NCI-H2107 treated with DMSO at 0.1 percent for 48 hours (cell line): ENCODE measurements at regions not wholly inside any gene's neighbourhood (a gene's known extent, or its start where the extent isn't known, plus 50 kb on each side); places are given as distances from the start of the nearest gene placed in this dataset.

Source experiments
- DNase-seq: peaks from one replicate; lab custom pipeline; 2025; ENCODE audit not compliant: unreplicated experiment; lab: John Stamatoyannopoulos, UW

DNA sequence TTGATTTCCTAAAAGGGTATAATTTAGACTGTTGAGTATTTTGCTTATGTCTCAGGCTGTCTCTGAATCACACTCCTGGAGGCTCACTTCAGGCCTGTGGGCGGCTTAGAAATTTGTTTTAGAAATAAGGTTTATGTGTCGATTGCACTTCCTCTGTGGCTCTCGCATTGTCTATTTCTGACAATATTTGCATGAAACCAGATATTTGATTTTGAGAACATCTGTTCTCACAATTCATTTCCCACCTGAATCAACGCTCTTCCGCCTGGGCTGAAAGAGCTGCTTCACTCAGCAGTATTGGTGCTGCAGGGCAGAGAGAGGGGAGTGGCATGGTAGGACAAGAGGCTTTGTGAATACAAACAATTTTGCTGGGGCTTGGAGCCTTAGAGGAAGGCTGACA is 262.0 kb downstream of the ADRA2A start:
- peak; percentile 51 for DNase-seq

DNA sequence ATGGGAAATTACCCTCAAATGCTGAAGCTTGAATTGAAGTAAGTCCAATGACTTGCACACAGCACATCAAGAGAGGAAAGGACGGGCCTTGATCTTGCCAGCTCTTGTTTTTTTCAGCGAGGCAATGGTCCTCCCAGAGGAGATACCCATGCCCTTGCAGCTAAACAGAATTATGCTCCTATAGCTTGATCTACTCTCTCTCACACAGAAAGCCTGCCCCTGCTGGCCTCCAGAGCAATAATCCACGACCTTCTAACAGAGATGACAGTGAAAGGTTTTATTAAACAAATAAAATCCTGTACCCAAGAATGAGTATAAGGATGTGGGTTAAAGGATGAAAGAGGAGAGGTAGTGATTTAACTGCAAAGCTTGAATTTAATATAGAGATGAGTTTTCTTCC is 268.0 kb downstream of the ADRA2A start:
- no peak for DNase-seq

DNA sequence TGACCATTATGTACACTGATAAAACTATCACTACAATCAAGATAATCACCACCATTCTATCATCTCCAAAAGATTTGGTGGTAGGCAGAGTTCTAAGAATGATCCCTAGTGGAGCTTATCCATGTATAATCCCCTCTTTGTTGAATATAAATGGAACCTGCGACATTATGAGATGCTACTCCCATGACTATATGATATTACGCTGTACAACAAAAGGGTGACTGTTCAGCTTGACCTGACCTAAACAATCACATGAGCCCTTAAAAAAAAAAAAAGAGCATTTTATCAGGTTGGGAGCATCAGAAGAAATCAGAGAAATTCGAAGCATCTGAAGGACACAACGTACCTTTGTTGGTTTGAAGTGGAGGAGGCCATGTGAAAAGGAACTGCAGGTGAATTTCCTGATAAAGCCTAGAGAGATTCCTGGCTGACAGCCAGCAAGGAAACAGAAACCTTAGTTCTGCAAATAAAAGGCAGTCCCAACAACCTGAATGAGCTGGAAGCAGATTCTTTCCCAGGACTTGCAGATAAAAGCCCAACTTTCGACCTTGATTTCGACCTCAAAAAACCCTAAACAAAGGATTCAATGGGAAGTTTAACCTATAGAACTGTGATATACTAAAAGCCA is 270.7 kb downstream of the ADRA2A start:
- DNase-seq, result peak; percentile 1

DNA sequence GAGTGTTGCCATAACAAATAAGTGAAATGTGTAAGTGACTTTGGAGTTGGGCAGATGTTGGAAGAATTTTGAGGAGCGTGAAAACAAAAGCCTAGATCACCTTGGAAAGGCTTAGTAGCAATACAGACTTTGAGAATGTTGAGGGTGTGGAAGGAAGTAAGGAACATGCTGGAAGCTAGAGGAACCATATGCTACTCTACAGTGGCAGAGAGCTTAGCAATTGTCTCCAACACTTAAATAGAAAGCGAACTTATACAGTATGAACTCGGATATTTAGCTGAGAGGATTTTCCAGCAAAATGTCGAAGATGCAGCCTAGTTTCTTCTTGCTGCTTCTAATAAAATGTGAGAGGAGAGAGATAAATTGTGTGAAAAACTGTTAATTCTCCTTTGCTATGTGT is 271.2 kb downstream of the ADRA2A start:
- DNase-seq, result no peak

DNA sequence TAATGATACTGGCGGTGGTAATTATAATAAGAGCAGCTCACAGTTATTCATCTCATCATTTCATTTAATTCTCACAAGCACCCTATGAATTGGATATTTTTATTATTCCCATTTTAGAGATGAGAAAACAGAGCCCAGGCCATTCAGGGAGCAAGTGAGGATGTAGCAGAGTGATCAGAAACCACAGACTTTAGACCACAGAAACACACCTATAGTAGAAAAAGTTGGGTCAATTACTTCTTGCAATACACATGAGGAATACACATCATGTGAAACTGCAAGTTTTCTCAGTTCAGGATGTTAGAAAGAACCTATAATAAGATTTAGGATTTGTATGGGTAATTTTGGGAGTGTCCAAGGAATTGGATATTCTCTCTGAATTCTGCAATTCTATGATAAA is 278.0 kb downstream of the ADRA2A start:
- no peak for DNase-seq

DNA sequence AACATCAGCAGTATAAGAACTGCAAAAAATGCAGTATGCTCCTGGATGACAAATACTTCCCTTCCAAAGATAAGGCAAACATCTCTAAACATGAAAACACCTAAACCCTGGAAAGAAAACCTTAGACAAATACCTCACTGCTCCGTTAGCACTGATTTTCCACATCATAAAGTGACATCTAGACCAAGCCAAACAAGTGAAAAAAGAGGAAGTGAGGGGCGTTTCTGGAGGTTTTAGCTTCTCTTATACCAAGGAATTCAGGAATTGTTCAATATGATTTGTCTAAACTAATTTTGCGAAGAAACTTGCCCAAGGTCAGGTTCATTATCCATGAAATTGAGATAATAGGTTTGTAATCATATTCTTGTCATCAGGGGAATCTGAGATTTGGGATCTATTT is 279.7 kb downstream of the ADRA2A start:
- no peak for DNase-seq

DNA sequence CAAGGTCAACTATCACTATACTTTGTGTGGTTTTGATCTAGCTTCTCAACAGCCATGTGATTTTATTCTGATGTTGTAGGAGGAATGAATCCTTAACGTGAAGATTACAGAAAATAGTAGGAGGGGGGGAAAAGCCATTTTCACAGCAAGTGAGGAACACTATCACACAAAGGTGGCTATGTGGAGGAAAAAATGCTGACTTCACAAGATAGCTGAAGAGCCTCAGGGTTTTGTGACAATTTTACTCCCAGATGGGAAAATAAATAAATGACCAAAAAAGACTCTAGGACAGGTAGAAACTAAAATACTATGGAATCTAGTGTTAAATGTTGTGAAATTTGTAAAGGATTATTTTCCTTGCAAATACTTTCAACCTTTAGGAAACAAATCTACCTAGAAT is 281.0 kb downstream of the ADRA2A start:
- no peak for DNase-seq

DNA sequence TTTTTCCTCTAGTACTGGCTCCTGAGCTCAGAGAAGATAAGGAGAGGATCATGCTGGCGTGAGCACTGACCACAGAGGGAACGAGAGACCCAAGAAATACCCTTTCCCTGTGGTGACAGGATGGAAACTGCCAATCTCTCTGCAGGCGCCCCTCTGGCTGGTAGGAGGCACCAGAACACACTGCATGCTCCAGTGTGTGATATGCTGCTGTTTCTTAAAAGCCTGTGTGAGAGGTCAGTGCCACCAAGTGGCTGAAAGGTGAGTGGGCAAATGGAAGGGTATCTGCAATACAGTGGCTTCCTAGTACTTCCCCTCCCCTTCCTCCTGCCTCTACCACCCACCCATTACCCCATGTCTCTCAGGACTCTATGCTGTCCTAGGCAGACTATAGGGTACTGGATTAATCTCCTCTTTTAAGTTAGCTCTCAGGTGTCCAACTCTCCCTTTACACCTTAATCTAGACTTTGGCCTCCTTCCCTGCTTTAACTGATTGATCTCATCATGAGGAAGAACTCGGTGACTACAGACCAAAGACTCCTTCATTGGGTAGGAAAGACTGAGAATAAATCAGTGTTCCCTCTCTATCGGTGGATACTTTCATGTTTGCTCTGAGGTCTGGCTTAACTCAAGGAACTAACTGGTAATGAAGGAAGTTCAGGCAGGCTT is 283.6 kb downstream of the ADRA2A start:
- peak; percentile 46 for DNase-seq

DNA sequence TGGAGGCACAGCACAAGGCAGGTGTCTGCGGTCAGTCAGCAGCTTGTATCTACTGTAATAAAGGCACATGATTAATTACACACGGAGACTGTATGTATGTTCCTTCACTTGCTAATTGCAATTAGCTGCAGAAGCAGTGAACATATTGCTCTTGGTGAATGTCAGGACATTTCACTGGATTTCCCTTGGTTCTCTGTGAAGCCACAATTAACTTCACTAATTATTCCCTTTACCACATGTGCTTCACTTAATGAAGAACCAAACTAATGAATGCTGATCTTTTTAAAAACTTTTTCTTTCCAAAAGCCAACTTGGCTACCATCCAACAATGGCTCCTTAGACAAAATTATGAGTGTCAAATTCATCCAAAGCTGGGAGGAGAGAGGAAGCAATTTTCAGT is 290.7 kb downstream of the ADRA2A start:
- DNase-seq, result no peak

DNA sequence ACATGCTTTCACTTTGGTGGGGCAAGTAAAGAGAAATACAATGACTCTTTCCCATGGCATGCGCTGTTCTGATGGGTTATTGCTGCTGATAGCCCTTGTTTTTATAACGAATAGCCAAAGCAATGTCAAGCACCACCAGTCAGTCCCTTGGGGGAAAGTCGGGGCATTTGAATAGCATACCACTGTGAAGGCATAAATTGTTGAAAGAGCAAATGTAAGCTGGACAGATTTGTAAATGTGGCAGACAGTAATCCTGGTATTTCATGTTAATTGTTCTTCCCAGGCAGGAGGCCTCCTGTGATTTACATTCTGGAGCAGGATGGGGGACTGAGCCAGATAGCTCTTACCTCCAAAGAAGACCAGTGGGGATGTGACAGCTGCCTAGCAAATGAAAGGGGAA is 293.3 kb downstream of the ADRA2A start:
- no peak for DNase-seq

DNA sequence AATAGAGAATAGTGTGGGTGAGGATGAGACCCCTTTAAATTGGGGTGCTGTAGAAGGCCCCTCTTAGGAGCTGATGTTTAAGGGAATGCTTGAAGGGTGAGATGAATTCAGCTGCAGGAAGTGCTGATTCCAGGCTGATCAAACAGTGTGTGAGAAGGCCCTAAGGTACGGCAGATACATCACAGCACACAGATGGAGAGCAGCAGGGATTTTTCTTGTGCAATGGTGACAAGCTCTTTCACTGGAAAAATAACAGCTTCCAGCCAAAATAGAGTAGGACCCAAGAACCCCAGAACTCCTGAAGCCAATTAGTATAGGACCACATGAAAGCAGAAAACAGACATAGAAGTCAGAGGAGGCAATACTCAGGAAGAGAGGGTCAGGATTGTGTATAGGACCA is 296.9 kb downstream of the ADRA2A start:
- DNase-seq, result no peak

DNA sequence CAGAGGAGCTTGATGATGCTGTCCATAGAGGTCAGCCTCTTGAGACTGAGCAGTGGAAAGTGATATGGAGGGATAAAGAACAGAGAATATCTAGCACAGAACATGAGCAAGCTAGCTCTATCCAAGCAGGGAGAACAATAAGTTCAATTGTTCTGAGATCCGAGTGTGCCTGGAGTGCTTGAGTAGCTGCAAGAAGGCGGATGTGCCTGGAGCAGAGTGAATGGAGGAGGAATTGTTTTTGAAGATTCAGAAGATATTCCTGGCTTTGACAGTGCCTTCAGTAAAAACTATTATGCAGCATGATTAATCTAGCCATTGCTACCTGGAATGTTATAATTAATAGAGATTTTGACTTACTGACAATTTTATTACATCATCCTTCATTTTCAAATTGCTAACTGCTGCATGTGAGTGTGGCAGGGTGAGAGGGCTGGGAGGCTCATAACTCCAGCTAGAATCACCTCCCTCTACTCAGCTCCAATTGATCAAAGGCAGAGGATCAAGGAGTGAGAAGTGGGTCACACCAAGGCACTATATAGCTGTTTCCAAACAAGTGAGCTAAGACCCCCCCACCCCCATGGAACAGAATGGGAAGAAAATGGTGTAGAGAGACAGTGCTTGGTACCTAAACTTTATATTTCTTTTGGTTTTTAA is 302.8 kb downstream of the ADRA2A start:
- no peak for DNase-seq

DNA sequence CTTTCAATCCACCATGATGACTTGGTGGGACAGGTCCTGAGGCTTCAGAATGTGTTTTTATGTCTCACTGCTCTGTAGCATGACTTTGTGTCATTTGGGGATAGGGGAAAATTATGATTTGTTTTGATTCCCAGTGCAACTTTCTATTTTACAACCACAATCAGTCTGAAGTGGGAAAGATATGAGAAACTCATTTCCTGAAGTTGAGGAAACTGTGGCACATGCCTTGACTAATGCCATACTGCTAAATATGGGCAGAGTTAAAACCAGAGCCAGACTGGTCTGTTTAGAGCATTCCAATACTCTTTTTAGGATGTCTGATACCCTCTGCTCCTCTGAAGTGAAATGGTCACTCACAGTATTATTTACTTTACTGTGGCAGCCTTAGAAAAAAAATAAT is 307.7 kb downstream of the ADRA2A start:
- no peak for DNase-seq

DNA sequence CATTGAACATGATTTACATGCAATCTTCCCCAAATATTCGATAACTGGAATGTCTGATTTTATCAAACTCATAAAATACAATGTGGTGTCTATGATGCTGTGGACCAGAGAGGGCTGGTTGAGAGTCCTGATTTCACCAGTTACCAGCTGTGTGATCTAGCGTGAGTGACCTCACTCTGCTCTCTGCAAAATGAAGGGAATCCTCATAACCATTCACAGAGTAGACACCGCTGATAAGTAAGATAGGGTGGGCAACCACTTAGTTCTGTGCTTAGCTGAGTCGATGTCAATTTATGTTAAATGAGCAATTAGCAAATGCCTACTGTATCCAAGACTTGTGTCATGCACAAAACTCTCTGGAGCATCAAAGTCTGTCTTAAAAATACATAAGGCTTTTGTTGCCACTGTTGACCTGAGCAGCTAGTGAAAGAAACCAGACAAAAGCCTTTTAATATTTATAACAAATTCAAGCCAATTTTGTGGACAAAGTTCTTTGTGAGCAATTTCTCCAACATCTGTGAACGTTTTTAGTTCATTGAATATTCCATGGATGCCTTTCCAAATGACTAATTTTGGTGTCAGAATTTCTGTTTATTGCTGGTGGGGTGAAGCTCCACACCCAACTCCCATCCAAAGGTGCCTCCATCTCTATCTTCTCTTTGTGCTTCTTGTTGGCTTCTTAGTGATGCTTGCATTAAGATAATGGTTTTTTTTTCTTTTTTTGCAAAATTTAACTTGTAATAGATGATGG is 314.2 kb downstream of the ADRA2A start:
- no peak for DNase-seq

DNA sequence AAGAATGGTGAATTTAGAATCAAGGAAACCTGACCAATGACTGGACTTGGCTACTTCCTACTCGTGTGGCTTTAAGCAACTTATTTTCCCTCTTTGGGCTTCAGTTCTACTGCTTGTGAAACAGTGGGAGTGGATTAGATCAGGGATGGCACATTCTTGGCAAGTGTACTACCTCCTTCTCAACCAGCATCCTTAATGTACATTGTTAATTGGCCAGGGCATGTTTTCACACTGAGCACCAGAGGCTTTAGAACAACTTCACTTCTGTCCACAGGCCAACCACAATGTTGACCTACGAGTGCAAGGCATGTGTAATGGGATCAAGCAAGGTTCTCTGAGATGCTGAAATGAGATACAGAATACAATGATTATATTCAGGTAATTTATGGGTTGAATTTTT is 315.3 kb downstream of the ADRA2A start:
- DNase-seq, result no peak

DNA sequence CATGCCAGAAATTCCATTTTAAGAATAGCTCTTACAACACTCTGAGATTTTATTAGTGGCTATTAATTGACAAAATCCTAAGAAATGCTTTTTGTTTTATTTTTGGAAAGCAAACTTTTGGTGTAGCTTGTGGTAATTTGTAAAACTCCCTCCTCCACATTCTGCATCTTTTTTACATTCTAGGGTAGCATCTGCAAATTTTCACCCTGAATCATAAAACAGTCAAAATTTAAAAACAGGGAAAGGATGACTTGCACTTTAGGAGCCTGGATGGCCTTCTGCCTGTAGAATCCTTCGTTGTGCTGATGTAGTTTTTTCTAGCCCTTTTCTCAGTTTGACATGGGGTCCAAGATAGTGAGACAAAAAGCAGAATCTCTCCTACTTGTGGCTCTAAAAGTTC is 316.1 kb downstream of the ADRA2A start:
- DNase-seq, result no peak

DNA sequence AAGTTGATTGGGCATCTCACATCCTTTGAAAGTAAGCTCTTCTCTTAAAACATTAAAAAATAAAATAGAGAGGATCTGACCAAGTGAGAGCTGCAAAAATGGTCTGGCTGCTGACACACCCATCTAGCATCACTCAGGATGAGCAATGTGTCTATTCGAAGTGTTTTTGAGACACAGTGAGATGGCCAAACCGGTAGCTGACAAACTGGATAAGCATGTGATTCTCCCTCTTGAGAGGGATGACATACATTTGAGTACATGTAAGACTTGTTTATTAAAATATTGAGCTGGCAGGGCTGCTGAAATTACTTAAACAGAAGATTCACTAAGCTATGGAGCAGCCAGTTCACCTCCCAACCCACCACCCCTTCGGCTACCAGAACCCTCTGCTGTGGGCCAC is 333.9 kb downstream of the ADRA2A start:
- DNase-seq, result no peak

DNA sequence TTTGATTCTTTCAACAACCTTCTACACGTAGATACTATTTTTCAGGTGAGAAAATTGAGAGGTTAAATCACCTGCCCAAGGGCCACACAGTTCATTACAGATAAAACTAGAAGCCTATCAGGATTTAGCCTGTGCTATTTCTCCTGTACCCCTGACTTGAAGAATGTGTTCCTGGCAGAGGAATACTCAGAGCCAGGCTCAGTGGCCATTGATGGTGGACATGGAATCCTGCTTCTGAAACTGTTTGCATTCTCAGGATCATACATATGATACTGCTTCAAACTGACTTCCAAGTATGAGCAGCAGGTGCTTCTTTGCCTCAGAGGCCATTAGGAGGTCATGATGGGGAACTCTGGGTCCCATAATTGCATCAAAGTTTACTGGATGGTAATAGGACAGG is 348.6 kb downstream of the ADRA2A start:
- no peak for DNase-seq

DNA sequence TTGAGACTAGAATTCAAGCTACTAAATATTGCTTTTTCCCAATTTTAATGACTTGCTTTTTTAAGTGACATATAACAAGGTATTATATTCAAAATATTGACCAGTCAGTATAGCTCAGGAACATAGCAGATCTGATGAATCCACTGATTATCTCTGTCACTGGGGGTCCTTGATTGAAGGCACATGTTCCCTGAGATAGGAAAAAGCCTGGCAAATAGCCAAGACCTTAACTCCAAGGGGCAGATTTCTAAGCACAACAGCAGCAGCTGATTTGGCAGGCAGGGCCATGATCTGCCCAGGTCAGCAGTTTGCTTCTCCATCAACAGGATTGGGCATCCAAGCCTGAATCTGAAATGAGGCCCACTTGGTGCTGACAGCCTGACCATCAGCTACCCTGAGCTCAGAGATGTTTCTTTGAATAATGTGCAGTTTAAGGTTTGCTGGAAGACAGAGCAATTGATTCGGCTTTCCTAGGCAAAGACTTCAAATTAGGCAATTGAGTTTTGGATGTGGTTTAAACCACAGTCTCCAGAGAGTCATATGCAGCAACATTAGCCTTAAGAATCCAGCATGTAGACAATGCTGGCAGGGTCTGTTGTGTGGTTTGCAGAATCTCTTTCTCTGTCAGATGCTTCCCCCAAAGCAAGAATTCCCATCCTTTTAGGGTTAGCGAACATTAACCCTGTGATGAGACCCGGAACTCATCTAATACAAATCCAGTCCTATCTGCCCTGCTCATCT is 352.6 kb downstream of the ADRA2A start:
- no peak for DNase-seq

DNA sequence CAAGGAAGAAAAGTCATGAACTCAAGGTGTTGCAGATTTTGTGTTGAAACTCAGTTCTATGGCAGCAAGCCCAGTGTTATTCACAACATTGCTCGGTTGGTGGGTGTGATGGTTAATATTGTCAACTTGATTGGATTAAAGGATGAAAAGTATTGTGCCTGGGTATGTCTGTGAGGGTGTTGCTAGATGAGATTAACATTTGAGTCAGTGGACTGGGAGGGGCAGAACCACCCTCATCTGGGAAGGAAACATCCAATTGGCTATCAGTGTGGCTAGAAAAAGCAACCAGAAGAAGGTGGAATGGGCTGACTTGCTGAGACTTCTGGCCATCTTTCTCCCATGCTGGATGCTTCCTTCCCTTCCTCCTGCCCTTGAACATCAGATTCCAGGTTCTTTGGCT is 353.2 kb downstream of the ADRA2A start:
- no peak for DNase-seq

DNA sequence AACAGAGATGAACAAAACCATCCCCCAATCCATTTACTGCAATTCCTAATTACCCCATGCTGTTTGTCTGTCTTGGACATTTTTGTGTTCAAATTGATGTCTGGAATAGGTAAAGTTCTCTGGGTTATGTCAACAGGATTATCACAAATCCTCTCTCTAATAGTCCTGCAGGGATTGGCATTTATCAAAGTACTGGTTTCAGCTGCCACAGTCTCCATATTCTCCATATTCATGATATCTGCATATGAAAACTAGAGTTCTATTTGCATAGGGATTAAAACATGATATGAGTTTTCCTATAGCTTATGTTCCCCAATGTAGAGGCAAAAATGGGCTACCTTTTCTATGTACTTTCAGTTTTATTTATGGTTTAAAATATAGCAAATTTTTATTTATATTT is 355.8 kb downstream of the ADRA2A start:
- DNase-seq, result no peak
